CD4-positive, alpha-beta T cell (primary cell): ENCODE measurements at regions not wholly inside any gene's neighbourhood (a gene's known extent, or its start where the extent isn't known, plus 50 kb on each side); places are given as distances from the start of the nearest gene placed in this dataset.

ENCODE experiments used
- ATAC-seq: fragments of 200-7000 bp; cut with Tn5 transposase; one replicate; pipeline ENCODE4 v1.10.0; 2022; ENCODE audit warnings: mild to moderate bottlenecking; ENCODE audit not compliant: poor library complexity
- CTCF ChIA-PET: fragments of 350-600 bp; sonication (Branson Sonifier 250); formaldehyde crosslinking; loops from one replicate; lab custom pipeline; 2021; ENCODE audit warnings: antibody characterized with exemption, inconsistent platforms; lab: Charles Lee
- POLR2A ChIA-PET: fragments of 350-600 bp; sonication (Branson Sonifier 250); formaldehyde crosslinking; loops from one replicate; lab custom pipeline; 2021; ENCODE audit warnings: antibody characterized with exemption, inconsistent platforms; lab: Charles Lee
- DNase-seq, 14 experiments: peaks; one replicate each; pipeline ENCODE4 v3.0.0-alpha.2; 2013 to 2020; ENCODE audit warnings: mixed read lengths in 2 of 14
- H3K27ac ChIP-seq, 2 donors: one replicate each; pipeline versions ENCODE4 v1.5.1 to v1.7.0; 2013; ENCODE audit warnings: low read length in 2 of 2, low read depth in 1 of 2, mild to moderate bottlenecking in 1 of 2
- H3K27me3 ChIP-seq, 2 experiments: 1 replicate in 1 of 2; 2 replicates in 1 of 2; pipeline versions ENCODE4 v1.6.1 to v1.7.0; 2013; ENCODE audit warnings: low read length in 2 of 2, control low read depth in 1 of 2, mild to moderate bottlenecking in 1 of 2, moderate library complexity in 1 of 2; ENCODE audit not compliant: insufficient read depth in 2 of 2, control insufficient read depth in 1 of 2
- H3K36me3 ChIP-seq: one replicate; pipeline ENCODE4 v1.6.1; 2013; ENCODE audit warnings: low read length, control low read depth; ENCODE audit not compliant: insufficient read depth
- H3K4me1 ChIP-seq: one replicate; pipeline ENCODE4 v1.6.1; 2013; ENCODE audit warnings: low read length, control low read depth; ENCODE audit not compliant: insufficient read depth
- H3K4me3 ChIP-seq: one replicate; pipeline ENCODE4 v1.5.1; 2013; ENCODE audit warnings: mild to moderate bottlenecking, low read length, moderate library complexity
- H3K9me3 ChIP-seq, 2 experiments: 1 replicate in 1 of 2; 2 replicates in 1 of 2; pipeline versions ENCODE4 v1.6.1 to v1.7.0; 2013; ENCODE audit warnings: low read length in 2 of 2, mild to moderate bottlenecking in 2 of 2, control low read depth in 1 of 2, moderate library complexity in 1 of 2; ENCODE audit not compliant: control insufficient read depth in 1 of 2, insufficient read depth in 1 of 2
- H3K27ac Mint-ChIP-seq: one replicate; pipeline ENCODE4 v1.8.0; 2020; ENCODE audit warnings: mixed read lengths
- H3K27me3 Mint-ChIP-seq: one replicate; pipeline ENCODE4 v1.8.0; 2021; ENCODE audit warnings: mixed read lengths
- H3K36me3 Mint-ChIP-seq: one replicate; pipeline ENCODE4 v1.8.0; 2021; ENCODE audit warnings: low read depth, mixed read lengths
- H3K4me1 Mint-ChIP-seq: one replicate; pipeline ENCODE4 v1.8.0; 2021; ENCODE audit warnings: low read depth, mixed read lengths
- H3K4me3 Mint-ChIP-seq: one replicate; pipeline ENCODE4 v1.8.0; 2020; ENCODE audit warnings: mild to moderate bottlenecking, mixed read lengths
- H3K9me3 Mint-ChIP-seq: one replicate; pipeline ENCODE4 v1.8.0; 2020; ENCODE audit warnings: mixed read lengths
- intact Hi-C, 2 experiments: fragments of 100-400 bp; cut with DNase I in 1 of 2; cut with micrococcal nuclease in 1 of 2; formaldehyde crosslinking; loops; one replicate each; pipeline versions ENCODE4 v1.15.1 to v1.9.0; 2023 to 2025; cut with DNase I, micrococcal nuclease
- TF ChIP-seq, protein P1 (sequence below): fragments of 200-600 bp; IDR thresholded peaks from one replicate; pipeline ENCODE4 v1.8.0; 2022; ENCODE audit warnings: antibody characterized with exemption, mild to moderate bottlenecking

DNA sequence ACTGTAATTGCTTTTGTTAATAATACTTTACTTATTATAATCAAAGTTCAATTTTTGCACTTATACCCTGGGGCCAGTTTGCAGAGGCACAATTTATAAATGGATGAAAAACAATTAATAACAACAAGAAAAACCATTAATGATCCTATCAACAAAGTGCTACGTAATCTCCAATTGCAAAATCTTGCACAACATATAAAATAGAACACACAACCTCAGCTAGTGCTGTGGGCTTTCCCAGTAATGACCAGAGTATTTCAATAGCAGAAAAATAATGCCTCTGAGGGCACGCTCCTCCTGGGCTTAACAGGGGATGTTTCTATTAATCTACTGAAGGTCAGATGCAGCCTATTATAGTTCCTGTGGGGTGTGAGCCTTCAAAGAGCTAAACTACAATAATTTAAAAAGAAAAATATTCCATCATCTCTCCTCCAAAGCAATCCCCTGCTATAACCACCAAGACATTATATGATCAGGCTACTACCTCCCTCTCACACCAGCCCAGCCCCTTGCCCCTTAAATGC lies 508.5 kb upstream of the SLIT2 start:
- no peak overlapping the region for H3K4me3 ChIP-seq
- ATAC-seq = no peak
- CTCF ChIA-PET = no interaction called here
- H3K9me3 ChIP-seq = no peaks in the 10 kb centered on the region
- H3K4me1 ChIP-seq = no peaks in the 10 kb centered on the region
- intact Hi-C loops = no loop called here
- POLR2A ChIA-PET = no interaction called here
- H3K9me3 Mint-ChIP-seq = peaks cover 14% of the 10 kb centered on the region
- H3K27ac Mint-ChIP-seq = no peak overlapping the region
- H3K27me3 Mint-ChIP-seq = no peaks in the 10 kb centered on the region
- no peak overlapping the region for H3K27ac ChIP-seq
- H3K4me1 Mint-ChIP-seq = no peaks in the 10 kb centered on the region
- no peaks in the 10 kb centered on the region for H3K27me3 ChIP-seq
- no peak overlapping the region for H3K4me3 Mint-ChIP-seq
- H3K36me3 ChIP-seq = no peaks in the 10 kb centered on the region
- DNase-seq = no peak
- TF ChIP-seq, protein P1, sequence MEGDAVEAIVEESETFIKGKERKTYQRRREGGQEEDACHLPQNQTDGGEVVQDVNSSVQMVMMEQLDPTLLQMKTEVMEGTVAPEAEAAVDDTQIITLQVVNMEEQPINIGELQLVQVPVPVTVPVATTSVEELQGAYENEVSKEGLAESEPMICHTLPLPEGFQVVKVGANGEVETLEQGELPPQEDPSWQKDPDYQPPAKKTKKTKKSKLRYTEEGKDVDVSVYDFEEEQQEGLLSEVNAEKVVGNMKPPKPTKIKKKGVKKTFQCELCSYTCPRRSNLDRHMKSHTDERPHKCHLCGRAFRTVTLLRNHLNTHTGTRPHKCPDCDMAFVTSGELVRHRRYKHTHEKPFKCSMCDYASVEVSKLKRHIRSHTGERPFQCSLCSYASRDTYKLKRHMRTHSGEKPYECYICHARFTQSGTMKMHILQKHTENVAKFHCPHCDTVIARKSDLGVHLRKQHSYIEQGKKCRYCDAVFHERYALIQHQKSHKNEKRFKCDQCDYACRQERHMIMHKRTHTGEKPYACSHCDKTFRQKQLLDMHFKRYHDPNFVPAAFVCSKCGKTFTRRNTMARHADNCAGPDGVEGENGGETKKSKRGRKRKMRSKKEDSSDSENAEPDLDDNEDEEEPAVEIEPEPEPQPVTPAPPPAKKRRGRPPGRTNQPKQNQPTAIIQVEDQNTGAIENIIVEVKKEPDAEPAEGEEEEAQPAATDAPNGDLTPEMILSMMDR = no peak
- H3K36me3 Mint-ChIP-seq = no peaks in the 10 kb centered on the region

DNA sequence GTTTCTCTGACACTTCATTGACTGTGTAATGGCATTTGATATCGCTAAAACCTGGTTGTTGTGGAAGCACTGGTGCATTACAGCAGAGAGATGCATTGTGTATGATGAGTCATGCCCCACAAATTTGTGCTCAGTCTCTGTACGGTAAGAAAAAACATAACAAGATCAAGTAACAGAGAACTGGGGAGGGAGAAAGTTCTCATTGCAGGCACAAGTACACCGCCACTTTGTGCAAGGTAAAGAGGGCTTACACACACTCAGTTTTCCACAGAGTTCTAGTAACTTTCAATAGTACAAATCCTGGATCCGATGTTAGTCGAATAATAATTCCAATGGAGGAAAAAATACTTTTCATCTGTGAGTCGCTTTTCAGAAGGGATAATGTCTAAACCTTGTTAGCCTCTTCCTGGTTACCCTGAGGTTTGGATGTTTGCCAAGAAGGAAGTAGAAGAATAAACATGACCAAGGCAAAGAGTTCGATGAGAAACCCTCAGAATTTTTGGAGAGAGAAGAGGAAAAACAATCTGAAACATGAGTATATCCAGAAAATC lies 512.5 kb upstream of the SLIT2 start:
- Mint-ChIP-seq H3K27ac (no peak overlapping the region), H3K36me3 (no peaks in the 10 kb centered on the region), H3K4me1 (no peaks in the 10 kb centered on the region), H3K27me3 (no peaks in the 10 kb centered on the region), H3K4me3 (no peak overlapping the region), H3K9me3 (peaks cover 12% of the 10 kb centered on the region)
- Histone ChIP-seq H3K4me3 (no peak overlapping the region), H3K9me3 (peaks cover 0 to 4% of the 10 kb centered on the region in 2 experiments), H3K27me3 (no peaks in the 10 kb centered on the region), H3K4me1 (no peaks in the 10 kb centered on the region), H3K36me3 (no peaks in the 10 kb centered on the region), H3K27ac (no peak overlapping the region)
- ChIA-PET CTCF (no interaction called here), POLR2A (no interaction called here)
- TF ChIP-seq, protein P1 = no peak
- intact Hi-C loops = no loop called here
- DNase-seq (no peak), ATAC-seq (no peak)

DNA sequence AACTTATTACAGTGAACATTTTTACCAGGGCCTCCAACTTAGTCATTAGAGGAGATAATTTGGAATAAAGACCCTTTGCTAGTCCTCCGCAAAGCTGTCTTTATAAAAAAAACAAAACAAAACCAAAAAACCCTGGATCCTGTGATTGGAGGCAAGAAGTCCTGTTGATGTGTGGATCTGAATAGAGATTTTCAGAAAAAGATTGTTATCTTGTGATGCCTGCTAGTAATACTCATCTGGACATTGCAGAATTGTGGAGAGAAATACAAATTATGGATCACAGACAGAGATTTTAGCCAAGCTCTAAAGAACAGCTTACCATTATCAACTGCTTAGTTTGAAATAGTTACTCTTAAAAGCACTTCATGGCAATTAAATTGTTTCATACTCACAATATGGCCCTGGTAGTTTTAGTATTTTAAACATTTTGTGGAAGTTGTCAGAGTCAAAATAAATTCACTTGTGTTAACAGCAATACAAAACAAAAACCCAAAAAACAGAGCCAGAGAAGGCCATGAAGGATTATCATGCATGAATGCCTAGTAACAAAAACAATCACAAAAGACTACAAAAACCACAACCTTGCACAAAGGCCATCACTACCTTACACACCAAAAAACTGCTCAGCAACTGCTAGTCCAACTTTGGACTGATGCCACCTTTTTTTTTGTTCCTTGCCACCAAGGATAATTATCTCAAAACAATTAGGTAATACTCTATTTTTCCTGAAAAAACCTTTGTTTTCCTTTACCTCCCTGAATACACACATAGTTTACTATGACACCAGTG lies 514.5 kb upstream of the SLIT2 start:
- H3K4me3 ChIP-seq = no peak overlapping the region
- no peak overlapping the region for H3K27ac ChIP-seq
- CTCF ChIA-PET = no interaction called here
- no peaks in the 10 kb centered on the region for H3K27me3 Mint-ChIP-seq
- H3K36me3 Mint-ChIP-seq = no peaks in the 10 kb centered on the region
- DNase-seq (no peak), ATAC-seq (no peak)
- intact Hi-C loops = no loop called here
- POLR2A ChIA-PET = no interaction called here
- H3K27me3 ChIP-seq = no peaks in the 10 kb centered on the region
- H3K27ac Mint-ChIP-seq = no peak overlapping the region
- H3K4me1 ChIP-seq = no peaks in the 10 kb centered on the region
- H3K4me1 Mint-ChIP-seq = no peaks in the 10 kb centered on the region
- H3K36me3 ChIP-seq = no peaks in the 10 kb centered on the region
- peaks cover 13% of the 10 kb centered on the region for H3K9me3 Mint-ChIP-seq
- no peak overlapping the region for H3K4me3 Mint-ChIP-seq
- TF ChIP-seq, protein P1 = no peak
- peaks cover 0 to 4% of the 10 kb centered on the region in 2 experiments for H3K9me3 ChIP-seq
